ENCODE measurements at regions not wholly inside any gene's neighbourhood (a gene's known extent, or its start where the extent isn't known, plus 50 kb on each side); places are given as distances from the start of the nearest gene placed in this dataset.

DNA sequence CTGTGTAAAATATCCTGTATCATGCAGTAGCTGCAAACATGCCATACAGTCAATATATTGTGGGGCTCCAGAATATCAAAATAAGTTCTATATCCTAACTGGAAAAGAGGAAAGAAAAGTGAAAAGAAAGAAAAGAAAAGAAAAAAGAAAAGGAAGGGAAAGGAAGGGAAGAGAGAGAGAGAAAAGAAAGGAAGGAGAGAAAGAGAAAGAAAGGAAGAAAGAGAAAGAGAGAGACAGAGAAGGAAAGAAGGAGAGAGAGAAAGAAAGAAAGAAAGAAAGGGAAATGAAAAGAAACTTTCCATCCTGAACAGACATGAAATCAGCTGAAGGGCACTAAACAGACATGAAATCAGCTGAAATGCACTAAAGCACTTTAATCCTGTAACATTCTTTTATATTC lies 288.4 kb upstream of the NCKAP5 start:
- no peak overlapping the region for H3K4me3 Mint-ChIP-seq (ENCODE audit: low read depth, unreplicated experiment)
- H3K27me3 Mint-ChIP-seq (ENCODE audit: unreplicated experiment), result peaks cover 69% of the 10 kb centered on the region
- no peaks in the 10 kb centered on the region for H3K9me3 Mint-ChIP-seq (ENCODE audit: low read depth, unreplicated experiment)
- no peak overlapping the region for H3K27ac Mint-ChIP-seq (ENCODE audit: unreplicated experiment)
- CTCF ChIA-PET, result no interaction called here
- no peak for DNase-seq
- no peaks in the 10 kb centered on the region for H3K4me1 Mint-ChIP-seq (ENCODE audit: low read depth, unreplicated experiment)
- BruUV-seq (replicated peaks), result no TSS peak
- TF ChIP-seq, protein P1, sequence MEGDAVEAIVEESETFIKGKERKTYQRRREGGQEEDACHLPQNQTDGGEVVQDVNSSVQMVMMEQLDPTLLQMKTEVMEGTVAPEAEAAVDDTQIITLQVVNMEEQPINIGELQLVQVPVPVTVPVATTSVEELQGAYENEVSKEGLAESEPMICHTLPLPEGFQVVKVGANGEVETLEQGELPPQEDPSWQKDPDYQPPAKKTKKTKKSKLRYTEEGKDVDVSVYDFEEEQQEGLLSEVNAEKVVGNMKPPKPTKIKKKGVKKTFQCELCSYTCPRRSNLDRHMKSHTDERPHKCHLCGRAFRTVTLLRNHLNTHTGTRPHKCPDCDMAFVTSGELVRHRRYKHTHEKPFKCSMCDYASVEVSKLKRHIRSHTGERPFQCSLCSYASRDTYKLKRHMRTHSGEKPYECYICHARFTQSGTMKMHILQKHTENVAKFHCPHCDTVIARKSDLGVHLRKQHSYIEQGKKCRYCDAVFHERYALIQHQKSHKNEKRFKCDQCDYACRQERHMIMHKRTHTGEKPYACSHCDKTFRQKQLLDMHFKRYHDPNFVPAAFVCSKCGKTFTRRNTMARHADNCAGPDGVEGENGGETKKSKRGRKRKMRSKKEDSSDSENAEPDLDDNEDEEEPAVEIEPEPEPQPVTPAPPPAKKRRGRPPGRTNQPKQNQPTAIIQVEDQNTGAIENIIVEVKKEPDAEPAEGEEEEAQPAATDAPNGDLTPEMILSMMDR (IDR thresholded peaks at IDR 0.05; ENCODE audit: unreplicated experiment), result no peak
- H3K36me3 Mint-ChIP-seq (ENCODE audit: insufficient read depth, unreplicated experiment), result no peaks in the 10 kb centered on the region
- intact Hi-C loops (cut with micrococcal nuclease; ENCODE audit: unreplicated experiment), result no loop called here

DNA sequence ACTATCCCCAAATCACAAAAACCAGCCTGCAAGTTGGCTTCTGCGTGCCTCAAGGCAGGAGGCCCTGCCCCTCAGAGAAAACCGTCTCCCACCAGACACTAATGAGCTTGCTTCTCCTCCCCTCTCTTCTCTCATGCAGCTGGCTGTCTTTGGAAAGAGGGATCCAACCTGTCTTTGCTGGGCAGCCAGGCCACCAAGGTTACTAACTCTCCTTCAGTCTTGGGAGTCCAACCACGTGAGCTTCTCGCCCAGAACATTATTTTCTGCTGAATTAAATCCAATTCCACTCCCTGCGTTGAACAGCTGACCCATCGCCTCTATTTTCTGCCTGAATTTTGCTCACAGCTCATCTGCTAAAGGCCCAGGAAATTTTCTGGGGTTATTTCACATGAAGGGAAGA lies 291.3 kb upstream of the NCKAP5 start:
- CTCF ChIA-PET, result no interaction called here
- intact Hi-C loops (cut with micrococcal nuclease; ENCODE audit: unreplicated experiment), result no loop called here
- H3K9me3 Mint-ChIP-seq (ENCODE audit: low read depth, unreplicated experiment), result no peaks in the 10 kb centered on the region
- TF ChIP-seq, protein P1 (IDR thresholded peaks at IDR 0.05; ENCODE audit: unreplicated experiment), result no peak
- no peak for DNase-seq
- no peaks in the 10 kb centered on the region for H3K4me1 Mint-ChIP-seq (ENCODE audit: low read depth, unreplicated experiment)
- no TSS peak for BruUV-seq (replicated peaks)
- no peaks in the 10 kb centered on the region for H3K36me3 Mint-ChIP-seq (ENCODE audit: insufficient read depth, unreplicated experiment)
- no peak overlapping the region for H3K4me3 Mint-ChIP-seq (ENCODE audit: low read depth, unreplicated experiment)
- H3K27me3 Mint-ChIP-seq (ENCODE audit: unreplicated experiment), result peaks cover 91% of the 10 kb centered on the region
- H3K27ac Mint-ChIP-seq (ENCODE audit: unreplicated experiment), result no peak overlapping the region

DNA sequence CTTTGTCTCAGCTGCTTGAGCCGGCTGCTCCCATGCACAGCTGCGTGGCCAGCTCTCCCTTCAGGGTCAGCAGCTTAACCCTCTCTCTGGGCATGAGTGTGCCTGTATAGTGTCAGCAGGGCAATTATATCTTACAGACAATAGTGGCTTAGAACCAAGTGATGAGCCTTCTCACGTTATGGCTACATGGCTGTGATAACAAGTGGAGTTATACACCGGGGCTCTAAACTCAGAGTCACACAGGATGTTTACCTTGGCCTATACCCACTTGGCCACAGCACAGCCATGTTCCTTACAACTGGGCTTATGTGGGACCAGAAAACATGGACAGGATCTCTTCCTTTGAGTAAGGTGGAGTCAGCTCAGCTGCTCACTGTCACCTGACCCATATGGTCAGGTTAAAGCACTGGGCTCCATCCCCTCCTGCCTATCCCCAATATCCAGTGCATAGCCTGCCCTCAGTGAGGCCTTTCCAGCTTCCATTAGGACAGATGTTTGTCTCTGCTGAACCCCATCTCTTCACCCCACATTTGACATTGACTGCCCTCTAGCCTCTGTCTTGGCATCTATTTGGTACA lies 294.2 kb upstream of the NCKAP5 start:
- TF ChIP-seq, protein P1 (IDR thresholded peaks at IDR 0.05; ENCODE audit: unreplicated experiment), result no peak
- no TSS peak for BruUV-seq (replicated peaks)
- Mint-ChIP-seq H3K4me1 (ENCODE audit: low read depth, unreplicated experiment) (no peaks in the 10 kb centered on the region), H3K27ac (ENCODE audit: unreplicated experiment) (no peak overlapping the region), H3K4me3 (ENCODE audit: low read depth, unreplicated experiment) (no peak overlapping the region), H3K9me3 (ENCODE audit: low read depth, unreplicated experiment) (no peaks in the 10 kb centered on the region), H3K27me3 (ENCODE audit: unreplicated experiment) (peaks cover 89% of the 10 kb centered on the region), H3K36me3 (ENCODE audit: insufficient read depth, unreplicated experiment) (no peaks in the 10 kb centered on the region)
- CTCF ChIA-PET, result no interaction called here
- no peak for DNase-seq
- intact Hi-C loops (cut with micrococcal nuclease; ENCODE audit: unreplicated experiment), result no loop called here

DNA sequence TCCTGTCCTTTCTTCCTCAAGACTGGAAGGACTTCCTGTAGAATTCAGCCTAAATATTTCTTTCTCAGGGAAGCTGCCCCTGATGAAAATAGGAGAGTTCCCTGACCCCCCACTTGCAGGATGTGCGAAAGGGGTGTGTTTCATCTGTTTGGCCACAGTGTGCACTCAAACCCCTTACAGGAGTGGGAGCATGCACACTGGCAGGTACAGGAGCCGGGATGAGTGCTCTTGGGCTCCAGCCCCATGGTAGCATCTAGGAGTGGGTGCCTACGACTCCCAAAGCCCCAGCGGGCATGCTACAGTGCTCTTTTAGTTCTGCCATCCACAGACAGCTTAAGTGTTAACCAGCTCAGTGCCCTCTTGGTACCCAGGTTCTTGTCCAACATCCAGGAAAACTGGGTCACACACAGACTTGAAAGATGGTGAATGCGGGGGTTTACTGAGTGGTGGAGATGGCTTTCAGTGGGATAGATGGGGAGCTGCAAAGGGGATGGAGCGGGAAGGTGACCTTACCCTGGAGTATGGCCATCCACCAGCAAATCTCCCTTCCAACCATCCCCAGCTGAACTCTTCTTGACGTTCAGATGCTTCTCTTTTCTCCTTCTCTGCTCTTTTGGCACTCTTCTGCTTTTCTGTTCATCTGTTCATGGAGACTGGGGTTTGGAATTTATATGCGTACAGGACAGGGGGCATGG lies 295.0 kb upstream of the NCKAP5 start:
- BruUV-seq (replicated peaks), result no TSS peak
- Mint-ChIP-seq H3K27ac (ENCODE audit: unreplicated experiment) (no peak overlapping the region), H3K9me3 (ENCODE audit: low read depth, unreplicated experiment) (no peaks in the 10 kb centered on the region), H3K36me3 (ENCODE audit: insufficient read depth, unreplicated experiment) (no peaks in the 10 kb centered on the region), H3K27me3 (ENCODE audit: unreplicated experiment) (peaks cover 89% of the 10 kb centered on the region), H3K4me3 (ENCODE audit: low read depth, unreplicated experiment) (no peak overlapping the region), H3K4me1 (ENCODE audit: low read depth, unreplicated experiment) (no peaks in the 10 kb centered on the region)
- DNase-seq, result no peak
- CTCF ChIA-PET, result no interaction called here
- intact Hi-C loops (cut with micrococcal nuclease; ENCODE audit: unreplicated experiment), result no loop called here
- TF ChIP-seq, protein P1 (IDR thresholded peaks at IDR 0.05; ENCODE audit: unreplicated experiment), result no peak

Measured in Calu3 (cell line).